Stimulated activated CD8-positive, alpha-beta memory T cell treated with anti-CD3 and anti-CD28 coated beads, Interleukin-15, amount 100 ng/mL, for 1 hour (primary cell): ENCODE measurements at regions not wholly inside any gene's neighbourhood (a gene's known extent, or its start where the extent isn't known, plus 50 kb on each side); places are given as distances from the start of the nearest gene placed in this dataset.
A peak's percentile ranks its signal among the peaks of the same experiment; 100 is the strongest.
"Not testable (repeated sequence)": the region's sequence is repeated elsewhere in the genome, so short reads cannot be mapped to it uniquely, and the experiment has no call there.

Experiments
- DNase-seq: peaks from one replicate; pipeline ENCODE4 v3.0.0-alpha.2; 2020; ENCODE audit warnings: low read depth

GRCh38 chr13:26887594-26887993, 127.0 kb upstream of the GPR12 start:
- no peak for DNase-seq

GRCh38 chr13:26883613-26884257, 123.1 kb upstream of the GPR12 start:
- no peak for DNase-seq

DNA sequence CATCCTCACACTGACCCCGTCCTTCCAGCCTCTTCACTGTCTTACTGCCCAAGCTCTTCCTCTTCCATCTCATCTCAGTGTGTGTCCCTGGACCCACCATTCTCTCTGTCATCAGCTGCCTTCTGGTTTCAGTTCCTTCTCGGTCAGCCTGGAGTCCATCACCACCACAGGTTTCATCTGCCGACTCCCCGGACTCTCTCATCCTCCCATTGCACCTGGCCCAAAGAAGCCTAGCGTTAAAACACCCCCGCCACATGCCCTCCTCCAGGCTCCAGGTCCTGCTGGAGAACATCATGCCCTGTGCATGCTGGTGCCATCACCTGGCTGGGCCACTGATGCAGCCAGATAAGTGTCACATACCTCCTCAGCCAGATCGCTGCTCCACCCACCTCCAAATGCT, 122.1 kb upstream of the GPR12 start:
- no peak for DNase-seq

DNA sequence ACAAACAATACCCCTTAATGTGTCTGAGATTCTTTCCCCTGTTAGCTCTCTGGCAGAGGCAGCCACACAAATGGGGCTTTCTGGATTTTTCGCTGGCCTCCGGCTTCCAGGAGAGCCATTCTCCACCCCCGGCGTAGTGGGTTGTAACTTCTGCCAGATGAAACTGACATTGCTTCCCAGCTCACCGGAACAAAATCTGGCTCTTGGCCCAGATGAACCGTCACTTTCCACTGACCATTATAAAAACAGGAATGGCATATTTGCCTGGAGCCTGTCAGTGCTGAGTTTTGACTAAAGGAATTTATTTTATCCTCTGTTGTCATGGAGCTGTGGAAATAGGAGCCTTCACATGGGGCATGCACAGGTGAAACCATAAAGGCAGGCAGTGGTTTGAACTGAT, 120.6 kb upstream of the GPR12 start:
- no peak for DNase-seq

- no peak for DNase-seq
These were observed 120.1 kb upstream of the GPR12 start for GRCh38 chr13:26880735-26881134.

- DNase-seq = no peak
These were observed 117.9 kb upstream of the GPR12 start for GRCh38 chr13:26878438-26878837.

- DNase-seq = no peak
These were observed 112.8 kb upstream of the GPR12 start for GRCh38 chr13:26873386-26873698.

GRCh38 chr13:26872525-26873385, 112.2 kb upstream of the GPR12 start:
- DNase-seq = peak; percentile 29

GRCh38 chr13:26867451-26868091, 107.0 kb upstream of the GPR12 start:
- DNase-seq = no peak

DNA sequence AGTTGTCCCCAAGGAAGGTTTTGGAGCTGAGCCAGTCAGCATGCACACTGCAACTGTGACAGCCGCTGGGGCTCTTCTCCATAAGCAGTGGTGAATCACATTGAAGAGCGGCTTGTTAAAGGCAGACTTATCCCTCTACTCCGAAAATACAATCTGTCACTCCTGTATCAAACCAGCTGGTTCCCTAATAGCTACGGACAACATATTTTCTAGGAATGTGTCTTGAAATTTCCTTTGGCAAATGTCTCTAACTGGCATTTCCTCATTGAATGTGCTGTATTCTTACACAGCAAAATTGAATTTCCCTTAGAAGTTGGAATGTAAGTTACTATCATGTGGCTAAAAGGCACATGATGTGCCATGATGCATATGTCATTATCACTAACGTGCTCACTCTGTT, 104.0 kb upstream of the GPR12 start:
- DNase-seq = no peak

DNA sequence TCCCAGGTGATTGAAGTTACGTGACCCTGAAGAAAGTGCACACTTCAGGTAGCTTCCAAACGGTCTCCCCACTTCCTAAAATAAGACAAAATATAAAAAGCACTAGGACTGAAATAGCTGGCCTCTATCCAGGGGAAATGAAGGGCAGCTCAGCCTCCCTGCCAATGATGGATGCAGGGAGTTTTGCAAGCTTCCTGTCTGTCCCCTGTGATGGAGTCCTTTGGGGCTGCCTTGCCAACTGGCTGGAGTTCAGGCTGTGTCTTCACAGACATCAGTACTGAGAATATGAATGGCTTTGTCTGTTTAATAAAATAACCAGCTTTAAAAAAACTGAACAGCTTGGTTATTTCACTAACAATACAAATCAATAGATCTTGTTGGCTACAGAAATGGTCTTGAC, 101.4 kb upstream of the GPR12 start:
- no peak for DNase-seq

GRCh38 chr13:26855921-26856320, 95.3 kb upstream of the GPR12 start:
- DNase-seq = no peak

DNA sequence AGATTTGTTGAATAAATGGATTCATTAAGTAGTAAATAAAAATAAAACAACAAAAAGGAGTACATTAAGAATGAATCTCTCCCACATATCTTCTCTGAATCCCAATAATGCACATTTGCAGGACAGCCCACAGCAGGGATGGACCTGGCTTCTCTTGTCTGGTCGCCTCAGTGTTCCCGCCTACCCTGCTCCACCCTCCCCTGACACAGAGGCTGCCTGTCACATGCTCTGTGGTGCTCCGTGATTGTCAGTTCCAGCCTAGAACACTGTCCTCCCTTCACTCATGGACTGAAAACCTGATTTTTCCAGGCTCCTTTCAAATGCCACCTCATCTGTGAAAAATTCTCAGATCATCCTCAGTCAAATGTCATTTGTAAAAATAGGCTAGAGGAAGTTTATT, 94.5 kb upstream of the GPR12 start:
- DNase-seq = no peak

DNA sequence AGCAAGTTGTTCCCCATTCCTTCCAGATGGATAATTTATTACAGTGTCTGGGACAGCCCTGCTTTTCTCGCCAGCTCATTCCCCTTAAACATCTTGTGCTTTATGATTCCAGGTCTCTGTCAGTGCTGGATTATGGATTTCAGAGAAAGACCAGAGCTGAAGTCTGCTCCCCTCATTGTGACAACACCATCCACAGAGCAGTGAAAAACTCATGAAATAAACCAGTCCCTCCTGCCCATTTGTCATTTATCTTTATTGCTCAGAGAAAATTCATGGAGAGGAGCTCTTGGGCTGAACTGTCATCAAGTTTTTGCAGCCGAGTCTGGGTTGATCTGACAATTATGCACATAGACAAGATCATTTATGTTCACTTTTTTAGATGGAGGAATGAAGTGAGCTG, 92.7 kb upstream of the GPR12 start:
- no peak for DNase-seq

DNA sequence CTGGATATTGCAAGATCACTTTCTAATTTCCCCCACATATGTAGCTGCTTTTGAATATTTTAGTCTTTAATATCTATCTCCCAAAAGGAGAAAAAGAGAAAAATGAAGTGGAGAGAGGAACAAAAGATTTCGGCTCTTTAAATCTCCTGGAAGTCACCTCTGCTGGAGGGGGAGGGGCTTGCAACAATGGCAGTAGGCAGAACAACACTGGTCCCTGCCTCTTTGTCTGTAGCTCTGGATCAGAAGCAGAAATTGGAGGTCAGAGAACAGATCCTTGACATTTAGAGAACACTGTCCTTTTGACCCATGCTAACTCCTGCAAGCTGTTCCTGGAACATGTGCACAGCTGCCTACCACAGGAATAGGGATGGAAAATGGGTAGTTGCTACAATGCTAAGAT, 86.7 kb upstream of the GPR12 start:
- no peak for DNase-seq

DNA sequence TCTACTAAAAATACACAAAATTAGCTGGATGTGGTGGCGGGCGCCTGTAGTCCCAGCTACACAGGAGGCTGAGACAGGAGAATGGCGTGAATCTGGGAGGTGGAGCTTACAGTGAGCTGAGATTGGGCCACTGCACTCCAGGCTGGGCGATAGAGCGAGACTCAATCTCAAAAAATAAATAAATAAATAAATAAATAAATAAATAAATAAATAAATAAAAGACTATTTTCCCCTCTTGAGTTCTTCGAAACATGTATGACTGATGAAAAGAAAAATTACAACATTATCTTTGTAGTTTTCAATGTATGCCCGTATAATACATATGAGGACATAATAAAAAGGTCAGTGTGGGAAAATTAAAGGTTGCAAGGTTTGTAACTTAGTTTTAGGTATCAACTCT, 84.5 kb upstream of the GPR12 start:
- DNase-seq = not testable (repeated sequence)

- no peak for DNase-seq
These were observed 79.1 kb upstream of the GPR12 start for GRCh38 chr13:26839682-26840081.

DNA sequence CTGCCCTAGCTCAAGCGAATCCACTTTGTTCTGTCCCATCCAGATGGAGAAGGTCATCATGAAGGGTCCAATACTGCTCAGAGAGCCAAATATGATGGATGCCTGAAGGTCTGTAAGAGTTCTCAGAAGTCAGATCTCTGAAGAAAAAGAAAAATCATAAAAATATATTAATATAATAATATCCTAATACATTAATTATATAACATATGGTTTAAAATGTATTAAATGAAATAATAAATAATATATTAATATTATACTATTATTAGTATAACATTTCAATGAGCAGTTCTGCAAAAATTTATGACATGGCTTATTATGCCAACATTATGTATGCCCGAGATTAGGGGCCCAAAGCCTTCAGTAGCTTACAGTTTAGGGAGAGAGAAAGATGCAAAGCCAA, 78.2 kb upstream of the GPR12 start:
- DNase-seq = no peak

- DNase-seq = no peak
These were observed 77.4 kb upstream of the GPR12 start for GRCh38 chr13:26837997-26838396.

DNA sequence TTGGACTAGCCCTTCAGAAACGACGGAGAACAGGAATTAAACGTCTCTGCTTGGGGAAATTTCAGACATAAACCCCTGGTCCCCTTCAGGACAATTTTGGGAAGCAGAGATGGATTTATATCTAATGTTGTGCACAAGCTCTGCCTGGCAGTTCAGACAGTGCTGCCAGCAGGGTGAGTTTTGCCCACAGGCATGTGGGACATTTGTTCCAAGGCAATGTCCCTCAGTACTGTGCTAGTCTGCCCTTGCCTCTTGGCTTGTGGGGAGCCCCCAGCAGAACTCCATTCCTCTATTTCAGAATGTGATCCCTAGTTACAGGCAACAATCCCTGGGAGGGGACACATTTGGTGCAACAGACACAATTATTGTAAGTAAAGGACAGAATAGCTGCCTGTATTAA, 76.5 kb upstream of the GPR12 start:
- DNase-seq = no peak

GRCh38 chr13:26836626-26837025, 76.0 kb upstream of the GPR12 start:
- DNase-seq = no peak

DNA sequence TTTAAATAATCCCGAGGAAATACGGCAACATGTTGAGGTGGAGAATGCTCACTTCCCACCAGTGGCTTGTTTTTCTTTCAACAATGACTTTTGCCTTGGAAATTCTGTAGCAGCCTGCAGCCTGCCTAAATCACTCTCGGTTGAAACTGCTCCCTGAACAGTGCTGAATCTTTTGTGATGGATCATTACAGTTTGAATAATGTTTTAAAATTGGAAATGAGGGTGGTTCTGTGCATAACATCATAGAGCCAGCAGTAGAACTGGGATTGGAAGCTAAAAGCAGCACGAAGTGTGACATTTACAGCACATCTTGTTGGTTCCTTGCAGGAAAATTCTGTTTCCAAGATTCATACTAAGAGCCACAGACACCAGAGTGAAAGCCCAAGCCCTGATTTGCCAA, 74.1 kb upstream of the GPR12 start:
- no peak for DNase-seq

GRCh38 chr13:26831336-26831908, 70.8 kb upstream of the GPR12 start:
- no peak for DNase-seq
